ENCODE measurements at regions not wholly inside any gene's neighbourhood (a gene's known extent, or its start where the extent isn't known, plus 50 kb on each side); places are given as distances from the start of the nearest gene placed in this dataset.

DNA sequence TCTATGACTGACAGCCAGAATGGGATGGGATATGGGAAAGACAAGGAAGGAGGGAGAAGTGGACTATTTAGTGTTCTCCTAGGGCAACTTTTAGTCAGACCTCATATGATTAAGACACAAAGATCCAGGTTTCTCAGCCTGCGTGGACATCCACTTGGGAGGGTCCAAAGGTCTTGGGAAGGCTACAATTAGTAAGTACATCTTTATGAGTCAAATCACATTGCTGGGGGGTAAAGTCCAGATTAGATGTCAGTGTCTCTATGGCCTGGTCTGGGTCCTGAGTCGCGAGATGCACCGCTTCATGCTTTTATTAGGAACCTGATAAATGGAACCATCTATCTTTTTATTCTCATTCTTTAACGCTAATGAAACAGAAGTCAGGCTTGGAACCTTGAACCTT lies 378.4 kb upstream of the ASIC2 start:
- Histone ChIP-seq H2AFZ (ENCODE audit: low read length) (no peak overlapping the region), H3K4me2 (ENCODE audit: low read length) (no peak overlapping the region), H3F3A (ENCODE audit: insufficient read depth, low read length) (no peaks in the 10 kb centered on the region), H3K4me1 (ENCODE audit: insufficient read depth, low read length, severe bottlenecking) (no peaks in the 10 kb centered on the region), H3K36me3 (ENCODE audit: insufficient read depth, low read length) (no peaks in the 10 kb centered on the region), H4K20me1 (ENCODE audit: insufficient read depth, low read length) (no peaks in the 10 kb centered on the region), H3K4me3 (ENCODE audit: low read depth, low read length, poor library complexity, severe bottlenecking) (no peak overlapping the region), H3K79me2 (ENCODE audit: insufficient read depth, low read length) (no peaks in the 10 kb centered on the region), H3K9me3 (ENCODE audit: low read length) (no peaks in the 10 kb centered on the region), H3K27me3 (ENCODE audit: insufficient read depth, low read length) (no peaks in the 10 kb centered on the region; the same call in 1 of the 2 replicates), H3K9me2 (ENCODE audit: low read depth, low read length) (no peaks in the 10 kb centered on the region), H3K9ac (ENCODE audit: low read length) (no peak overlapping the region), H3K27ac (ENCODE audit: low read depth, low read length, poor library complexity, severe bottlenecking) (no peak overlapping the region)
- TF ChIP-seq CTCF (IDR thresholded peaks at IDR 0.05; ENCODE audit: low read length) (no peak), EZH2 (IDR thresholded peaks at IDR 0.05; ENCODE audit: borderline replicate concordance, low read length) (no peak)

GRCh38 chr17:33674685-33675084 lies 381.6 kb upstream of the ASIC2 start:
- Histone ChIP-seq H3K79me2 (ENCODE audit: insufficient read depth, low read length) (no peaks in the 10 kb centered on the region), H3K27ac (ENCODE audit: low read depth, low read length, poor library complexity, severe bottlenecking) (no peak overlapping the region), H3K9ac (ENCODE audit: low read length) (no peak overlapping the region), H2AFZ (ENCODE audit: low read length) (no peak overlapping the region), H3K27me3 (ENCODE audit: insufficient read depth, low read length) (no peaks in the 10 kb centered on the region), H3K4me1 (ENCODE audit: insufficient read depth, low read length, severe bottlenecking) (no peaks in the 10 kb centered on the region), H3K9me2 (ENCODE audit: low read depth, low read length) (no peaks in the 10 kb centered on the region), H3K4me2 (ENCODE audit: low read length) (no peak overlapping the region), H3K9me3 (ENCODE audit: low read length) (no peaks in the 10 kb centered on the region), H4K20me1 (ENCODE audit: insufficient read depth, low read length) (no peaks in the 10 kb centered on the region), H3K36me3 (ENCODE audit: insufficient read depth, low read length) (no peaks in the 10 kb centered on the region), H3K4me3 (ENCODE audit: low read depth, low read length, poor library complexity, severe bottlenecking) (no peak overlapping the region), H3F3A (ENCODE audit: insufficient read depth, low read length) (no peaks in the 10 kb centered on the region)
- TF ChIP-seq CTCF (IDR thresholded peaks at IDR 0.05; ENCODE audit: low read length): peak; percentile 72
- no peak for TF ChIP-seq EZH2 (IDR thresholded peaks at IDR 0.05; ENCODE audit: borderline replicate concordance, low read length)

- H3K9me2 ChIP-seq (ENCODE audit: low read depth, low read length): no peaks in the 10 kb centered on the region
- H3F3A ChIP-seq (ENCODE audit: insufficient read depth, low read length): no peaks in the 10 kb centered on the region
- H3K27me3 ChIP-seq (ENCODE audit: insufficient read depth, low read length): no peaks in the 10 kb centered on the region
- H3K79me2 ChIP-seq (ENCODE audit: insufficient read depth, low read length): no peaks in the 10 kb centered on the region
- no peak overlapping the region for H3K4me2 ChIP-seq (ENCODE audit: low read length)
- no peak overlapping the region for H3K27ac ChIP-seq (ENCODE audit: low read depth, low read length, poor library complexity, severe bottlenecking)
- no peak overlapping the region for H3K4me3 ChIP-seq (ENCODE audit: low read depth, low read length, poor library complexity, severe bottlenecking)
- no peaks in the 10 kb centered on the region for H3K4me1 ChIP-seq (ENCODE audit: insufficient read depth, low read length, severe bottlenecking)
- no peak for TF ChIP-seq CTCF (IDR thresholded peaks at IDR 0.05; ENCODE audit: low read length)
- no peak for TF ChIP-seq EZH2 (IDR thresholded peaks at IDR 0.05; ENCODE audit: borderline replicate concordance, low read length)
- H3K36me3 ChIP-seq (ENCODE audit: insufficient read depth, low read length): no peaks in the 10 kb centered on the region
- H2AFZ ChIP-seq (ENCODE audit: low read length): no peak overlapping the region
- H4K20me1 ChIP-seq (ENCODE audit: insufficient read depth, low read length): no peaks in the 10 kb centered on the region
- H3K9me3 ChIP-seq (ENCODE audit: low read length): no peaks in the 10 kb centered on the region
- no peak overlapping the region for H3K9ac ChIP-seq (ENCODE audit: low read length)
Measured at GRCh38 chr17:33676444-33676843, 383.3 kb upstream of the ASIC2 start.
